Astrocyte of the spinal cord (primary cell): ENCODE measurements at regions not wholly inside any gene's neighbourhood (a gene's known extent, or its start where the extent isn't known, plus 50 kb on each side); places are given as distances from the start of the nearest gene placed in this dataset.

Experiments
- DNase-seq: peaks from one replicate; pipeline ENCODE4 v3.0.0; 2011; ENCODE audit warnings: low read depth, low spot score
- H3K4me3 ChIP-seq: 2 replicates; pipeline ENCODE4 v1.5.1; 2011; ENCODE audit warnings: low read depth, mild to moderate bottlenecking, low read length, moderate library complexity
- in situ Hi-C: cut with HindIII; loops from 2 replicates; pipeline ENCODE4 v1.10.0; 2017; ENCODE audit warnings: low sequenced_read_pairs
- TF ChIP-seq, protein P1 (sequence below): IDR thresholded peaks from 2 replicates; pipeline ENCODE4 v1.5.1; 2012; ENCODE audit warnings: low read depth, mild to moderate bottlenecking, low read length, inconsistent platforms

DNA sequence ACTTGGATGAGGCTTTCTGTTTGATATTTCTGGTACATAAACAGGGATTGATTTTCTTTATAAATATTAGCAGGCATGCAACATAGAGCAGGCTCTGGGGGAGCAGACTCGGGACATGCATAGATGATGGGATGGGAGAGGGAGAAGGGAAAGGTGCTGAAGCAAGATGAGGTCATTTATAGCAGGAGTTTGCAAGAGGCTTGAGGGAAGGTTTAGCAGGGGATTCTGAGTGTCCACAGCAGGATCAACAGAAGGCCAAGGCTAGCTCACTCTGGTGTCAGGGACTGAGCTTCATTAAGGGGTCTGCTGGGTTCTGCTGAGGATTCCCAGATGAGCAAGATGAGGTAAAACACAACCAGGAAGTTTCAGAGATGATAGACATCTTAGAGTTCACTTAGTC, 309.1 kb upstream of the CELF4 start:
- TF ChIP-seq, protein P1, sequence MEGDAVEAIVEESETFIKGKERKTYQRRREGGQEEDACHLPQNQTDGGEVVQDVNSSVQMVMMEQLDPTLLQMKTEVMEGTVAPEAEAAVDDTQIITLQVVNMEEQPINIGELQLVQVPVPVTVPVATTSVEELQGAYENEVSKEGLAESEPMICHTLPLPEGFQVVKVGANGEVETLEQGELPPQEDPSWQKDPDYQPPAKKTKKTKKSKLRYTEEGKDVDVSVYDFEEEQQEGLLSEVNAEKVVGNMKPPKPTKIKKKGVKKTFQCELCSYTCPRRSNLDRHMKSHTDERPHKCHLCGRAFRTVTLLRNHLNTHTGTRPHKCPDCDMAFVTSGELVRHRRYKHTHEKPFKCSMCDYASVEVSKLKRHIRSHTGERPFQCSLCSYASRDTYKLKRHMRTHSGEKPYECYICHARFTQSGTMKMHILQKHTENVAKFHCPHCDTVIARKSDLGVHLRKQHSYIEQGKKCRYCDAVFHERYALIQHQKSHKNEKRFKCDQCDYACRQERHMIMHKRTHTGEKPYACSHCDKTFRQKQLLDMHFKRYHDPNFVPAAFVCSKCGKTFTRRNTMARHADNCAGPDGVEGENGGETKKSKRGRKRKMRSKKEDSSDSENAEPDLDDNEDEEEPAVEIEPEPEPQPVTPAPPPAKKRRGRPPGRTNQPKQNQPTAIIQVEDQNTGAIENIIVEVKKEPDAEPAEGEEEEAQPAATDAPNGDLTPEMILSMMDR, result no peak
- no peak overlapping the region for H3K4me3 ChIP-seq
- in situ Hi-C loops, result no loop called here
- DNase-seq, result no peak

DNA sequence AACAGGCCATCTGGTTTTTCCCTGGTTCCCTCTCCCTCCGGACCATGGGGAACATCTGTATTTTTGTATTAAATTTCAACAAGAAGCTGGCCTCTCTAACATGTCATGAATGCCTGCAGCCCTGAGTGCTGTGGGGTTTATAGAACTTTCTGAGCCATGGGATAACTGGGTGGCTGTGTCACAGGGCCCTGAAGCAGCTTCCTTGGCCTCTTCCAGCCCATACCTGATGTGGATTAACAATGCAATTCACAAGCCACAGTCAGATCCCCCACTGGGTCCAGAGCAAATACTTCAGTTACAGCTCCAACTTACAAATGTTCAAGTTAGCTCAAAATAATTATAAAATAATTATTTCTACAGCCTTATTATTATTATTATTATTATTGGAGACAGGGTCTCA, 307.8 kb upstream of the CELF4 start:
- in situ Hi-C loops, result no loop called here

DNA sequence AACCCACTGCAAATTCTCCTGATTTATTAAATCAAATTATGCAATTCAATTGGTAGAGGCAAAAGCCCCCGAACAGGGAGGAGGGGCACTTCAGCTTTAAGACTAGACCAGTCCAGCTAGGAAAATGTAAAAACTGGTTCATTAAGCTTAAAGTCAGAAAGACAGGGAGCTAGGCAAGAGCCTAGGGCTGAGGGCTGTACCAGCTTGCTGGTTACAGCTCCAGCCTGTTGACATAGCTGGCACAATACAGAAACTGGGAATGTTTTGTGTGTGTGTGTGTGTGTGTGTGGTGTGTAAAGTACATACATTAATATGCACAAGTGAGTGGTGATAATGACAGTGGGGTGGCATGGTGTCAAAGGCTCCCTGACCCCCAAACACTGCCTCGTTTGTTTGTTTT, 307.0 kb upstream of the CELF4 start:
- TF ChIP-seq, protein P1, result no peak
- no peak for DNase-seq
- H3K4me3 ChIP-seq, result no peak overlapping the region
- in situ Hi-C loops, result no loop called here

More for the DNA sequence above, 307.8 kb upstream of the CELF4 start:
- no peak overlapping the region for H3K4me3 ChIP-seq
- no peak for DNase-seq
- TF ChIP-seq, protein P1, result no peak

DNA sequence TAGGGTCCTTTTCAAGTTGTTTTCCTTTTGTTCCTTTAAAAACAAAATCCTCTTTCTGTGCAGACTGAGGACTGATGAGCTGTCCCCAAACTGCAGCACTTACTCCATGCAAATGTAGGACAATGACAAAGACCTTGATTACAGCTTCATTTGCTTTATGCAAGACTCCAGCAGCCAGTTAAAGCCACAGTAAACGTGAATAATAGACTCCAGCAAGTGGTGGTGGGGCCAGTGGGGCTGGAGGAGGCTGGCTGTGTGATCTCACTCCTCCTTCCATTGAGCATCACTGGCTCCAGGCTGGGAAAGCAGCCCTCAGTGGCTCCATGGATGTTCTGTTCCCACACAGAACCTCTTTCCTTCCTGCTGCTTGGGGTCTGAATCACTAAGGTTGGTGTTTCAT, 306.0 kb upstream of the CELF4 start:
- DNase-seq, result no peak
- in situ Hi-C loops, result no loop called here
- H3K4me3 ChIP-seq, result no peak overlapping the region
- TF ChIP-seq, protein P1, result no peak

DNA sequence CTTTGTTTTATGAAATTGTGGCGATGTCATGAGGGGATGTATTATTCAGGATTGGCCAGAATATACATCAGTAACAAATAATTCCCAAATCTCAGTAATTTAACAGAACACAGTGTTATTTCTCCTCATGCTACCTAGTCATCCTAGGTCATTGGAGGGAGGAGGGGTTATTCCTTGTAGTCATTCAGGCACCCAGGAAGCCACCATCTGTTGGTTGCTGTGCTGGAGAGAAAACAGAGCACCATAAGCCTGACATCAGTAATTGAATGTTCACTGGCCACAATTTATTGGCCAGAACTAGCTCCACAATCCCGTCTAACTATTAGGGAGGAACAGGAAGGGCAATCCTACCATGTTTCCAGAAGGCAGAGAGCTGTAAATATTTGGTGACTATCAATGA, 303.5 kb upstream of the CELF4 start:
- no peak for DNase-seq
- in situ Hi-C loops, result no loop called here
- H3K4me3 ChIP-seq, result no peak overlapping the region
- TF ChIP-seq, protein P1, result no peak

DNA sequence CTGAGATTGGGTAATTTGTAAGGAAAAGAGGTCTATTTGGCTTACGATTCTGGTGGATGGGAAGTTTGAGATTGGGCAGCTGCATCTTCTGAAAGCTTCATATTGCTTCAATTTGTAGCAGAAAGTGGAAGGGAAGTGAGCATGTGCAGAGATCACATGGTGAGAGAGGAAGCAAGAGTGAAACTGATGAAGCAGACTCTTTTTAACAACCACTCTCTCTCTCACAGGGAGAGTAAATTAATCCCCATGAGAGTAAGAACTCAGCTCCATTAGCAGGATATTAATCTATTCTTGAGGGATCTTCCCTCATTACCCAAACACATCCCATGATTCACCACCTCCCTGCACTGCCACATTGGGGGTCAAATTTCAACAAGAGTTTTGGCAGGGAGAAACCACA, 298.5 kb upstream of the CELF4 start:
- no peak overlapping the region for H3K4me3 ChIP-seq
- in situ Hi-C loops, result no loop called here
- DNase-seq, result no peak
- TF ChIP-seq, protein P1, result no peak

DNA sequence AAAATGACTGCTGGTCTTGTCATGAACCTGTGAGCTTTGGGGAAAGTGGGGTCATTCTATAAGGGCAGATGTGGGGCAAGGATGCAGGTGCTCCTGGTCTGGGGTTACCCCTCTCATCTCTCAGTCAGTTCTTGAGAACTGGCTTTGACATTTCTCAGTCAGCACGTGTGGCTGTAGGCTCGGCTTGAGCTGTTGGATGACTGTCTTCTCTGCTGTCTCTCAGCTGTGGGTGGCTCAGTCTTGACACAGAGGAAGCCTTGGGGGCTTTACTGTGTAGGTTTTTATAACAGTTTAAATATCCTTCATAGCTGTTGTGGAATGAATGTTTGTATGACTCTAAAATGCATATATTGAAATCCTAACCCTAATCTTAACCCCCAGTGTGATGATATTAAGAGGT, 296.4 kb upstream of the CELF4 start:
- in situ Hi-C loops, result no loop called here
- no peak for DNase-seq
- TF ChIP-seq, protein P1, result no peak
- no peak overlapping the region for H3K4me3 ChIP-seq
